WTC11 (cell line): ENCODE measurements at regions not wholly inside any gene's neighbourhood (a gene's known extent, or its start where the extent isn't known, plus 50 kb on each side); places are given as distances from the start of the nearest gene placed in this dataset.

Experiments
- ATAC-seq: fragments of 200-7000 bp; cut with Tn5 transposase; 2 replicates; pipeline ENCODE4 v1.10.0; 2021; ENCODE audit warnings: mild to moderate bottlenecking, moderate library complexity
- CTCF ChIA-PET: fragments of 300-600 bp; sonication (Branson Sonifier 250); formaldehyde crosslinking; loops from one replicate; lab custom pipeline; 2021; ENCODE audit warnings: antibody characterized with exemption; lab: Charles Lee
- POLR2A ChIA-PET: fragments of 350-600 bp; sonication (Branson Sonifier 250); formaldehyde crosslinking; loops from one replicate; lab custom pipeline; 2021; ENCODE audit warnings: antibody characterized with exemption; lab: Charles Lee
- DNase-seq: peaks from one replicate; pipeline ENCODE4 v3.0.0; 2021; ENCODE audit warnings: low spot score
- H3K27ac Mint-ChIP-seq: 2 replicates; pipeline ENCODE4 v1.8.0; 2021; ENCODE audit warnings: mixed read lengths
- H3K27me3 Mint-ChIP-seq: 2 replicates; pipeline ENCODE4 v1.8.0; 2021; ENCODE audit warnings: low read depth, mild to moderate bottlenecking, moderate library complexity, mixed read lengths
- H3K36me3 Mint-ChIP-seq: 2 replicates; pipeline ENCODE4 v1.8.0; 2021; ENCODE audit warnings: mixed read lengths
- H3K4me1 Mint-ChIP-seq: 2 replicates; pipeline ENCODE4 v1.8.0; 2022; ENCODE audit warnings: mixed read lengths
- H3K4me3 Mint-ChIP-seq: 2 replicates; pipeline ENCODE4 v1.8.0; 2021; ENCODE audit warnings: mild to moderate bottlenecking, moderate library complexity, mixed read lengths
- H3K9me3 Mint-ChIP-seq: 2 replicates; pipeline ENCODE4 v1.8.0; 2021; ENCODE audit warnings: mixed read lengths
- CREB1 ChIP-seq: sonication (generic); formaldehyde crosslinking; IDR thresholded peaks from 2 replicates; pipeline ENCODE4 v1.8.0; 2023; ENCODE audit warnings: mild to moderate bottlenecking, missing genetic modification reagents
- E2F5 ChIP-seq: sonication (generic); formaldehyde crosslinking; IDR thresholded peaks from 2 replicates; pipeline ENCODE4 v1.8.1; 2022; ENCODE audit warnings: mild to moderate bottlenecking, moderate library complexity, missing genetic modification reagents
- FOXJ3 ChIP-seq: sonication (generic); formaldehyde crosslinking; IDR thresholded peaks from 2 replicates; pipeline ENCODE4 v1.9.0; 2021; ENCODE audit warnings: missing genetic modification reagents, mild to moderate bottlenecking, borderline replicate concordance
- FOXK1 ChIP-seq: sonication (generic); formaldehyde crosslinking; IDR thresholded peaks from 2 replicates; pipeline ENCODE4 v1.8.0; 2022; ENCODE audit warnings: mild to moderate bottlenecking, moderate library complexity, missing genetic modification reagents
- GABPB1 ChIP-seq: sonication (generic); formaldehyde crosslinking; IDR thresholded peaks from 2 replicates; pipeline ENCODE4 v1.8.1; 2023; ENCODE audit warnings: mild to moderate bottlenecking, missing genetic modification reagents
- HMGXB4 ChIP-seq: sonication (generic); formaldehyde crosslinking; IDR thresholded peaks from 2 replicates; pipeline ENCODE4 v1.8.1; 2023; ENCODE audit warnings: mild to moderate bottlenecking, moderate library complexity, missing genetic modification reagents
- IRF2 ChIP-seq: sonication (generic); formaldehyde crosslinking; IDR thresholded peaks from 2 replicates; pipeline ENCODE4 v1.8.0; 2022; ENCODE audit warnings: low read depth, missing genetic modification reagents, borderline replicate concordance
- JAZF1 ChIP-seq: fragments of 250-450 bp; sonication (Bioruptor Pico); IDR thresholded peaks from 2 replicates; pipeline ENCODE4 v1.9.0; 2021; ENCODE audit warnings: moderate library complexity, mild to moderate bottlenecking, inconsistent platforms
- KAT7 ChIP-seq: sonication (generic); formaldehyde crosslinking; IDR thresholded peaks from 2 replicates; pipeline ENCODE4 v1.8.1; 2023; ENCODE audit warnings: missing genetic modification reagents, mild to moderate bottlenecking, borderline replicate concordance
- MXD4 ChIP-seq: fragments of 250-450 bp; sonication (Bioruptor Pico); IDR thresholded peaks from 2 replicates; pipeline ENCODE4 v1.8.0; 2021; ENCODE audit warnings: mild to moderate bottlenecking, moderate library complexity, borderline replicate concordance
- NR3C1 ChIP-seq: sonication (generic); formaldehyde crosslinking; conservative IDR thresholded peaks from 2 replicates; pipeline ENCODE4 v1.8.1; 2023; ENCODE audit warnings: low read depth, mild to moderate bottlenecking, missing genetic modification reagents
- PRRX2 ChIP-seq: fragments of 250-450 bp; sonication (Bioruptor Pico); IDR thresholded peaks from 2 replicates; pipeline ENCODE4 v1.8.0; 2021; ENCODE audit warnings: mild to moderate bottlenecking
- RORB ChIP-seq: fragments of 250-450 bp; sonication (Bioruptor Pico); IDR thresholded peaks from 2 replicates; pipeline ENCODE4 v1.9.0; 2021; ENCODE audit warnings: mild to moderate bottlenecking
- SMAD3 ChIP-seq: sonication (generic); formaldehyde crosslinking; IDR thresholded peaks from 2 replicates; pipeline ENCODE4 v1.8.0; 2022; ENCODE audit warnings: missing genetic modification reagents, mild to moderate bottlenecking, borderline replicate concordance
- SP1 ChIP-seq: sonication (generic); formaldehyde crosslinking; conservative IDR thresholded peaks from 2 replicates; pipeline ENCODE4 v1.8.1; 2022; ENCODE audit warnings: missing genetic modification reagents
- STAT6 ChIP-seq: sonication (generic); formaldehyde crosslinking; conservative IDR thresholded peaks from 2 replicates; pipeline ENCODE4 v1.8.1; 2023; ENCODE audit warnings: mild to moderate bottlenecking, low read depth, missing genetic modification reagents, moderate library complexity
- TCF7 ChIP-seq: sonication (generic); formaldehyde crosslinking; IDR thresholded peaks from 2 replicates; pipeline ENCODE4 v1.8.0; 2022; ENCODE audit warnings: mild to moderate bottlenecking, low read depth, missing genetic modification reagents, moderate library complexity
- ZBTB21 ChIP-seq: sonication (generic); formaldehyde crosslinking; IDR thresholded peaks from 2 replicates; pipeline ENCODE4 v1.8.1; 2023; ENCODE audit warnings: mild to moderate bottlenecking, missing genetic modification reagents, borderline replicate concordance
- ZMAT4 ChIP-seq: fragments of 250-450 bp; sonication (Bioruptor Pico); IDR thresholded peaks from 2 replicates; pipeline ENCODE4 v1.9.0; 2021; ENCODE audit warnings: mild to moderate bottlenecking
- ZNF416 ChIP-seq: fragments of 250-450 bp; sonication (Bioruptor Pico); IDR thresholded peaks from 2 replicates; pipeline ENCODE4 v1.9.0; 2021; ENCODE audit warnings: mild to moderate bottlenecking, inconsistent platforms

- TF ChIP-seq HMGXB4 (CRISPR knock-in tag) (no peak), TCF7 (no peak), CREB1 (CRISPR knock-in tag) (no peak), SMAD3 (CRISPR knock-in tag) (no peak), STAT6 (CRISPR knock-in tag) (no peak), NR3C1 (no peak), PRRX2 (no peak), SP1 (CRISPR knock-in tag) (no peak), ZMAT4 (no peak), FOXJ3 (CRISPR knock-in tag) (no peak)
- TF ChIP-seq, all 79 proteins: peak for 0
These were observed 279.0 kb upstream of the FIGN start (continued) for GRCh38 chr2:164014791-164015190.

- H3K9me3 Mint-ChIP-seq = no peaks in the 10 kb centered on the region
- CTCF ChIA-PET = interaction anchor here (1.0 kb wide), 1 partner anchor 47 kb away, joined by 3 read pairs; no protein-coding TSS in a partner anchor
- no peak overlapping the region; the same call in 1 of the 2 replicates for H3K27ac Mint-ChIP-seq
These were observed 278.4 kb upstream of the FIGN start for GRCh38 chr2:164014068-164014731.

GRCh38 chr2:164012581-164012980 lies 276.8 kb upstream of the FIGN start:
- no peak overlapping the region for H3K4me3 Mint-ChIP-seq
- H3K27ac Mint-ChIP-seq = no peak overlapping the region
- TF ChIP-seq KAT7 (CRISPR knock-in tag) (no peak), ZNF416 (no peak), MXD4 (CRISPR knock-in tag) (no peak), ZBTB21 (no peak), IRF2 (no peak), RORB (CRISPR knock-in tag) (no peak), HMGXB4 (CRISPR knock-in tag) (no peak)
- DNase-seq (no peak), ATAC-seq (no peak)
- no peaks in the 10 kb centered on the region for H3K27me3 Mint-ChIP-seq
- H3K36me3 Mint-ChIP-seq = no peaks in the 10 kb centered on the region
- no peaks in the 10 kb centered on the region for H3K9me3 Mint-ChIP-seq
- ChIA-PET POLR2A (no interaction called here), CTCF (interaction anchor here (0.6 kb wide), 1 partner anchor 58 kb away, joined by 3 read pairs; no protein-coding TSS in a partner anchor)
- H3K4me1 Mint-ChIP-seq = peaks cover 10% of the 10 kb centered on the region

More at GRCh38 chr2:164014068-164014731, 278.4 kb upstream of the FIGN start:
- Mint-ChIP-seq H3K27me3 (no peaks in the 10 kb centered on the region), H3K36me3 (no peaks in the 10 kb centered on the region), H3K4me3 (no peak overlapping the region), H3K4me1 (peaks cover 10% of the 10 kb centered on the region)
- DNase-seq (no peak), ATAC-seq (peak; percentile 72)
- TF ChIP-seq JAZF1 (CRISPR knock-in tag) (no peak), GABPB1 (CRISPR knock-in tag) (no peak), E2F5 (CRISPR knock-in tag) (no peak), PRRX2 (no peak), FOXK1 (CRISPR knock-in tag) (no peak)
- POLR2A ChIA-PET = no interaction called here
